GM21423 (cell line): ENCODE measurements at regions not wholly inside any gene's neighbourhood (a gene's known extent, or its start where the extent isn't known, plus 50 kb on each side); places are given as distances from the start of the nearest gene placed in this dataset.

Source experiments
- ATAC-seq: cut with Tn5 transposase; IDR thresholded peaks from one replicate; pipeline ENCODE4 v1.9.1; 2021; ENCODE audit warnings: mild to moderate bottlenecking, moderate library complexity; ENCODE audit not compliant: unreplicated experiment

DNA sequence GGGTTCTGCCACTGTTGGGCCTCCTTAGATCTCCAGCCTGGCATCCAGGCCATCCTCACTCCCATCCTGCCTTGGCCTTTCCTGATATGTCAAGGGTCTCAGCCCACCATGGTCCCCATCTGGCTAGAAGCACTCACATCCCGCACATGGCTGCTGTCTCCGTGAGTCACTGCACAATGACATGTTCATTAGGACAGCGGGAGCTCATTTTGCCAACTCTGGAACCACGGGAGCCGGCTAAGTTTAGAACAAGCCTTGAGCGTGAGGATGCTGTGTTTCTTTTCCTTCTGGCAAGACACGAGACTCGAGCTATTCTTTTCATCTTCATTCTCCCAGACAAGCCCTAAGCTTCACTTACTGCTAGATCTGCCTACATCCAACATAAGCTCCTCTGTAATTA, 65.7 kb upstream of the KSR1 start:
- no peak for ATAC-seq

DNA sequence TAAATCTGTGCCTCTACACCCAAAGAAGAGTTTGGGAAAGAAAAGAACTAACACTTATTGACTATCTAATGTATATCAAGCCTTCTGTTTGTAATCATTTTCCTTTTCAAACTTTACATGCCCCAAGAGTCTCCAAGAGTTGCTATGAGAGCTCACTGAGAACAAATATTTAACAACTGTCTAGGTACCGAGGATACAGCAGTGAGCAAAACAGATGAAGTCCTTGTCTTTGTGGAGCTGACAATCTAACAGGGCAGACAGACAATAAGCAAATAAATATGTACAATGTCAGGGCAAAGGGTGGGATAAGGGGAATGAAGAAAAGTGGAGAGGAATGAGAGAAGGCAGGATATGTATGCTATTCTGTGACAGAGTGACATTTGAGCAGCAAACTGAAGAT, 64.8 kb upstream of the KSR1 start:
- no peak for ATAC-seq

DNA sequence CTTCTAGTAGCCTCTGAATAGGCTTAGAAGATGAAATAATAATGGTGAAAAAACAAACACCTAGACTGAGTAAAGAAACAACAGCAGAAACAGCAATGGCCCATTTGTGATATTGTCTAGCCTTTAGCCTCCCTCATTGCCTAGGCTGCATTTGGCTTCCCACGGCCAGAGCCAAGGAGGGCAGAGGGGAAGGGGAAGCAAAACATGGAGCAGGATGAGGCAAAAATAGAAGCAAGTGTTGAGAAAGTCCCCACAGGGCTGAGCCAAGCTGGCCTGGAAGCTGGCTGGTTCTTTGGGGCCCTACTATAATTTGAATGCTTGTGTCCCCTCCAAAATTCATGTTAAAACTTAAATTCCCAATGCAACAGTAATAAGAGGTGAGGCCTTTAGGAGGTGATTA, 60.2 kb upstream of the KSR1 start:
- ATAC-seq = no peak

DNA sequence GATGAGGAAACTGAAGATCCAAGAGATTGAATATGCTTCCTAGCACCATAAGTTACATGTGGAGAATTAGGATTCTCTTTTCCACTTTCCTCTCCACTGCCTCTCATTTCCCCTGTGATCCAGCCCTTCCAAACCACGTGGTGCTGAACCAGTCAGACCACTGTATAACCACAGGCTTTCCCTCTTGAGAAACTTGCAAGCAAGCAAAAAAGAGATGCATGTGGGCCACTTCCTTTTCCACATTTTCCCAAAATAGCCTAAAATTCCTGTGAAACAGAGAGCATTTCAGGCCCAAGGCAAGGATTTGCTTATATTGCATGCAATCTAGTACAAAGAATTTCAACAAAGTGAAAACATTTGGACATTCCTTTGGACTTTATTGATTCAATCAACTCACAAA, 59.3 kb upstream of the KSR1 start:
- no peak for ATAC-seq

DNA sequence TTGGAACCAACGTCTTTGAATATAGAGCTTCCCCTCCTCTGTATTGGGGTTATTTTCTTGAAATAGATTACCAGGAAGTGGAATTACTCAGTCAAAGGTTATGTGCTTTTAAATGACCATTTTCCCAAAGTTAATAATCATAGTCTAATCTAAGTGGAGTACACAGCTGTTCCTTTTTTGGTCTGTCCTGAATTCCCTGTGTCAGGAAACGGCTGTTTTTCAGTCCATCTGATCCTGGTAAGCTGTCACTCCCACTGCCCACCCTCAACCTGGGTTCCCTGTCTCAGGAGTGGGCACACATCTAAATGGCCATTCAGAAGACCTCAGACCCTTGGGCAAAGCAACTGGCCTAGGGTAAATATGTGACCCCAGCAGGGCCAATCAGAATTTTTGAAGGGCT, 57.6 kb upstream of the KSR1 start:
- no peak for ATAC-seq

DNA sequence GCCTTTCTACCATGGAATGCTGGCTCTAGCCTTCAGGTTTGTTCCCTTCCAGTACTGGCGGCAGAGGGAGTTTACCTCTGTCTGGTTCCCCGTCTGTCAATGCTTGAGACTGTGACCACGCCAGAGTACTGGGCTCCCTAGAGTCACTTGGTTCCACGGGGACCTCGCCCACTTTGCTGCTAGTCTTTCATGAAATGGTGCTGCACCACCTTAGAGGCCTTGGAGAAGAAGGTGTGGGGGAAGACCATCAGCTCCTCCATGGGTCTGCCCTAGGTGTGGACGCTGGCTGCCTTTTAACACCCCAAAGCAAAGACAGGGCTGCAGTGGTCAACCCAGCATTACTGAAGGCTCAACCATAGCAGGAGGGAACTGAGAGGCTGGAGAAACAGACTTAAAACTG, 55.3 kb upstream of the KSR1 start:
- no peak for ATAC-seq

DNA sequence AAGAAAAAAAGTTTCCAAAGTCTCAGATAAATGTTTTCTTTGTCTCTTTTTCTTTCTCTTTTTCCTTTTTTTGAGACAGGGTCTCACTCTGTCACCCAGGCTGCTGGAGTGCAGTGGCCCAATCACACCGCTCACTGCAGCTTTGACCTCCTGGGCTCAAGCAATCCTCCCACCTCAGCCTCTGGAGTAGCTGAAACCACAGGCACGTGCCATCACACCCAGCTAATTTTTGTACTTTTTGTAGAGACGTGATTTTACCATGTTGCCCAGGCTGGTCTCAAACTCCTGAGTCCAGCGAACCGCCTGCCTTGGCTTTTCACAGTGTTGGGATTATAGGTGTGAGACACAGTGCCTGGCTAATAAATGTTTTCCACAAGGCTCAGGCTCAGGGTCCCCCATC, 53.3 kb upstream of the KSR1 start:
- no peak for ATAC-seq

DNA sequence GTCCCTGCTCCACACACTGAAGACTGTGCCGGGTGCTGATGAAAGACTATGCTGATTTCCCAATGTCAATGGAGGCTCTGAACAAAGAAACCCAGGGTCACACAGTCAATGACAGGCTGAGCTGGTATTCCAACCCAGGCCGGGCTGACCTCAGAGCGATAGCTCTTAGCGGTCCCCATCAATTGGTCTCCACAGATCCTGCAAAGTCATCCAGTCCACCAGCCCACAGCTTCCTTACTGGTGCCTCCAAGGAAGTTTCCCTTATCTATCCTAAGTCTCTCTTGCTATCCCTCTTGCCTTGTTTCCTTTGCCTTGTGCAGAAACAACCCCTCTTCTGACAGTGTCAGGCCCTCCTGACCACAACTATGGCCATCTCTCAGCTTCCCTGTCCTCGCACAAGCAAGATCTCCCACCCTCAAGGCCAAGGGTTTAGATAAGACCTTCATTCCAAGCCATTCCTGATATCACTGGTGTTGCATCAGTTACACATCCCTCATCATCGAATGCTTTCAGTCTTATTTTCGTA, 52.7 kb upstream of the KSR1 start:
- ATAC-seq = no peak

DNA sequence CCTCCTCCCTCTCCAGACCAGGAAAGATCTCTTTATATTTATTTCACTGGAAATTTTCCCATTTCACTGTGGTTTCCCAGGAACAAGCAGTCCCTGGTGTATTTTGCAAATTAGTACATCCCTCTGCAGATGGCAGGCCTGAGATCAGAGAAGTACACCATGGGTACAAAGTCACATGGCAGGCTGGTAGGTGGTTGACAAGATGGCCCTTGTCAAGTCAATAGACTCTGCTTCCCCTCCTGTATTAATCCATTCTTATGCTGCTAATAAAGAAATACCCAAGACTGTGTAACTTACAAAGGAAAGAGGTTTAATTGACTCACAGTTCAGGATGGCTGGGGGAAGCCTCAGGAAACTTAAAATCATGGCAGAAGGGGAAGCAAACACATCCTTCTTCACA, 51.6 kb upstream of the KSR1 start:
- ATAC-seq = no peak
